ENCODE measurements at regions not wholly inside any gene's neighbourhood (a gene's known extent, or its start where the extent isn't known, plus 50 kb on each side); places are given as distances from the start of the nearest gene placed in this dataset.
A peak's percentile ranks its signal among the peaks of the same experiment; 100 is the strongest.

DNA sequence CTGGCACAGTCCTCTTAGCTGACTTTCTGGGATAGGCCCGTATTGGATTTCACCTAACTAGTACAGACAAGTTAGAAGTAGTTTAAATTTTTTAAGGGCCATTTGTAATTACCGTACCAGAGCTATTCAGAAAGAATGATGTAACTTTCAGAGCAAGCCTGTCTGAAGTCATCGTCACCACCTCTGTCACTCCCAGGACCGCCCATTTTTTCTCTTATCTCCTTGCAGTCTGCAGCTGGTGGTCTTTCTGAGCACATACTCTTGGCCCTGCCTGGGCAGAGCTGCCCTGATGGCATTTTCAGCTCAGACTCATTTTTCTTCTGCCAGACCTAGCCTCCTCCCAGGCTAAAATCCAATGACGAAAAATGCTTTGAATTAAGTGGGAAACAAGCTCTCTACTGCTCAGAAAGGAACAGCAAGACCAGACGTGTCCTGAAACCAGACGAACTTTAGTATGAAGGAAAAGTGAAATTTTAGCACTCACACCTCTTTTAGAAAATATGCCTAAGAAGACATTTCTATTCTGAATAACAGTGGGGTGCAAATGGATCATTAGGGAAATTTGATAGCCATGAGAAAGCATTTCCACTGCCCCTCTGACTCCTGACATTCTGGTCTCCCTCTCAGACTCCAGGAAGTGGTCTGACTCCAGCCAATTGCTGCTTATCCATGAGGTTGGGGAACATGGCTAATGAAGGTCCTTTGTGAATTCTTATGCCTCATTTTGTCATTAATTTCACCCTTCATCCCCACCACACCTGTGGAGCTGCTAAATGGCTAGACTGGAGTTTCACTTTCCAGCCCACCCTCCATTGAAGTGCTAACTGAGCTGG lies 162.4 kb upstream of the GYPA start:
- no peak for DNase-seq (ENCODE audit: low spot score)

DNA sequence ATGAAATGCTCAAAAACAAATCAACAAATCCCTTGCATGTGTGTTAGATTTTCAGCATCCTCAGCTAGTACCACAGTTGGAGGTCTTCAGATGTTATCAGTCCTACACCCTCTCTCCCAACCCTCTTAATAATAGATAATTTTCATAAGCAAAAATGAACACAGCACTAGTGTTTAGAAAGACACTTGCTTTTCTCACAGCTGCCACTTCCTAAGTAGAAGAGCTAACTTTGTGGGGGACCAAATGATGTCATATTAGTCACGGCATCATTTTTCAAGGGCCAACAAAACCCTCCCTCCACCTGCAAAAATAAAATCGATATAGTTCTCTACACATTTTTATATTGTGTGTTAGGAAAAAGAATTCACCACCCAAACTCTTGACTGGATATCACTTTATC lies 163.5 kb upstream of the GYPA start:
- DNase-seq (ENCODE audit: low spot score), result no peak

DNA sequence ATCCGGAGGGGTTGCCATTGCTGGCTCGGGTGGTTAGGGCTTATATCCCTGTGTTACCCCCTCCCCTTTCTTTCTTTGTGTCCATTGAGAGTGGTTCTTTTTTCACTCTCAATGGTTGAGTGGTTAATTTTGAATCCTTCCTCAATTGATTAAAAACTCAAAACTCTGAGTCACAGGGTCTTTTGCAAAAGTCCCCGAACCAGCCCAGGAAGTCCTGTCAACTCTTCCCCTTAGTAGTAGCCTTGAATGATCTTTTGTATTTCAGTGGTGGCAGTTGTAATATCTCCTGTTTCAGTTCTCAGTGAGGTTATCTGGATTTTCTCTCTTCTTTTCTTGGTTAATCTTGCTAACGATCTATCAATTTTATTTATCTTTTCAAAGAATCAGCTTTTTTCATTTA lies 170.0 kb upstream of the GYPA start:
- no peak for DNase-seq (ENCODE audit: low spot score)

DNA sequence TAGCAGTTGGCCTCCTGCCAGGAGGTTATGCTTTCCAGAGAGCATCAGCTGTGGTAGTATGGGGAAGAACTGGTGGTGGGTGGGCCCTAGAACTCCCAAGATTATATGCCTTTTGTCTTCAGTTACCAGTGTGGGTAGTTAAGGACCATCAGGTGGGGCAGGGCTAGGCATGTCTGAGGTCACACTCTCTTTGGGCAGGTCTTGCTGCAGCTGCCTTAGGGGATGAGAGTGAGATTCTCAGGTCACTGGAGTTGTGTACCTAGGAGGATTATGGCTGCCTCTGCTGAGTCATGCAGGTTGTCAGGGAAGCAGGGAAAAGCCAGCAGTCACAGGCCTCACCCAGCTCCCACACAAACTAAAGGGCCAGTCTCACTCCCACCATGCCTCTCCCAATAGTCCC lies 172.9 kb upstream of the GYPA start:
- no peak for DNase-seq (ENCODE audit: low spot score)

DNA sequence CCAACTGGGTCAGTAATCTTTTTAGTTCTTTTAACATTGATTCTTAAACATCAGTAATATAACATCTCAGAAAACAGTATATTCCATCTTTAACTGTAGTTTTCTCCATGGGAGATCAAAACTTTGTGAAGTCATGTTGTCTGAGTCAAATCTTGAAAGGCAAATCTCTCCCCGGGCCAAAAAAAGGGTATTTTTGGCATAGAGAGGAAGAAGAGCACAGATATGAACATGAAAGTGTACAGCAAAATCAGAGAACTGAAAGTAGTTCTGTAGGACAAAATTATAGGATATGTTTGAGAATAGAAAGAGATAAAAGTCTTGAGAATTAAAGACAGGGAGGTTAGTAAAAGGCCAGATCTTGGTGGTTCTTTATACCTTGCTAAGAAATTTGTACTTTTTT lies 176.4 kb upstream of the GYPA start:
- no peak for DNase-seq (ENCODE audit: low spot score)

DNA sequence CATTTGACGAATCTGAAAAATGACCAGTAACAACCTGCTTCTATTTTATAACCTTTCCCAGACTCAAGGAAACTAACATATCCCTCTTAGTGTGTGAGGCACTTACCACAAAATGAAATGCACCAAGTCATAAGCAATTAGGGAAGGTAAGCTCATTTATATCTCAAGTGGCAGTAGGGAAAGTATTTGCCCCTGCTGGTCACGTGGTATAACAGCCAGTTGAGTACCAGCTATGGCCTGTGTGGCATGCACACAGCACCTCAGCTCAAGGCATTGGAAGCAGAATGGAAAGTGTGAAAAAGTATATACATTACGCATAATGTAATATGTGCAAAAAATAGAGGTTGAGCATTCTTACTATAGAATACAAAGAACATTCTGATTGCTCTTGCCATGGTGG lies 178.3 kb upstream of the GYPA start:
- DNase-seq (ENCODE audit: low spot score), result no peak

DNA sequence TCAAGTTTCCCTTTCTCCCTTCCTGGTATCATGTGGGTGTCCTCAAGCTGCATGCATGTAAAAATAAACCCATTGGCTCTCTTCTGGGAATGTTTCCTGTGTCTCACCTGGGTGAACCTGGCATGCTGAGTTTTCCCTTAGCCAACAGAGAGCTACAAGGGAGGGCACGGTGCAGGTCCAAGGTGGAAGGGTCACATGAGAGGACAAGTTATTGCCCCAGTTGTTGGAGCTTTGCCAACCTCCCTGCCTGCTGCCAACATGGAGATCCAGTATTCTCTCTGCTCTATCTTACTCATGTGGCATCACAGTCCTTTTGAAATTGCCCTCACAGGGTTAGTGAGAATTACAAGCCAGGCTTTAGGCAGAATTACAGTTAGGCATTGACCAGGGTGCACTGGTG lies 196.1 kb upstream of the GYPA start:
- DNase-seq (ENCODE audit: low spot score), result no peak

DNA sequence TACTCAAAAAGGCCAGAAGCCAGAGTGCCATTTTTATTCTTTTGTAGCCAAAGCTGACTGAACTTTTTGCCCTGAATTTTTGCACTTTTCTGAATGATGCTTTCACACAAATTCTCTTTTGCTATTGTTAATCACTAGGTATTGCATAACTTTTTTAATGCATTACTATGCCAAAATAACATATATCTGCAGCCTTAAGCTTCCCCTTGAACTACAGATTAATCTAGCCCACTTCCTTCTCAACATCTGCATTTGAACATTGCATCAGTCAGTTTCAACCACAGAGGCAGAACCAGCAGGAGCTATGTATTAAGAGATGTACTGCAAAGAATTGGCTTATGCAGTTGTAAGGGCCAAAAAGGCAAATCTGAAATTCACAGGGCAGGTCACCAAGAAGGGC lies 197.6 kb upstream of the GYPA start:
- no peak for DNase-seq (ENCODE audit: low spot score)

DNA sequence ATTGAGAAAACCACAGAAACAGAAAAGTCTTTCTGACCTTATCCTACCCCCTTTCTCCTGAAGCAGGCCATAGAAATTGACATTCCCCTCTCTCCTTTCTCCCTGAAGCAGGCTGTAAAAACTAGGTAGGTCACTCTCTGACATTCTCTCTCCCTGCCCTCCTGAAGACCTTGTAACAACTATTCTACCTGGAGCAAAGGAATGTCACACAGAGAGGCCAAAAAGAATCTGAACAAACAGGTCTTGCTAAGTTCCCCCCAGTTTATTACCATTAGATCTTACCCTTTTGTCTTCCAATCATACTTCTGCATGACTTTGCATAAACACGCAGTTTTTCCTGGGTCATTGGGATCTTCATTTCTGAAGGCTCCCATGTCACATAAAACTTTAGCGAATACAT lies 198.3 kb upstream of the GYPA start:
- DNase-seq (ENCODE audit: low spot score), result no peak

DNA sequence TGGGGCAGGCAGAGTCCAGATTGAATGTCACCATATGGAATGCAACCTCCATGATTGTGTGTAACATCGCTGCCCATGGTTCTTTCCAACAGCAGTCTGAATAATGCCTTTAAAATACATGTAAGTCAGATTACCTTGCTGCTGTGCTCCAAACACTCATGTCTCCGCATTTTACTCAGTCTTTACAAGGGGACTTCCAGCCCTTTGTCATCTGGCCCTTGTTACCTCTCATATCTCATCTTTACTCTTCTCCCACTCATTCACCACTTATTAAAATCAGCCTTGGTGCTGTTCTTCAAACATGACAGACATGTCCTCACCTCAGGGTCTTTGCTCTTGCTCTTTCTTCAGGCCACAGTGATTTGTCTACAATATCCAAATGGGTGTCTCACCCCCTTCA lies 200.4 kb upstream of the GYPA start:
- no peak for DNase-seq (ENCODE audit: low spot score)

DNA sequence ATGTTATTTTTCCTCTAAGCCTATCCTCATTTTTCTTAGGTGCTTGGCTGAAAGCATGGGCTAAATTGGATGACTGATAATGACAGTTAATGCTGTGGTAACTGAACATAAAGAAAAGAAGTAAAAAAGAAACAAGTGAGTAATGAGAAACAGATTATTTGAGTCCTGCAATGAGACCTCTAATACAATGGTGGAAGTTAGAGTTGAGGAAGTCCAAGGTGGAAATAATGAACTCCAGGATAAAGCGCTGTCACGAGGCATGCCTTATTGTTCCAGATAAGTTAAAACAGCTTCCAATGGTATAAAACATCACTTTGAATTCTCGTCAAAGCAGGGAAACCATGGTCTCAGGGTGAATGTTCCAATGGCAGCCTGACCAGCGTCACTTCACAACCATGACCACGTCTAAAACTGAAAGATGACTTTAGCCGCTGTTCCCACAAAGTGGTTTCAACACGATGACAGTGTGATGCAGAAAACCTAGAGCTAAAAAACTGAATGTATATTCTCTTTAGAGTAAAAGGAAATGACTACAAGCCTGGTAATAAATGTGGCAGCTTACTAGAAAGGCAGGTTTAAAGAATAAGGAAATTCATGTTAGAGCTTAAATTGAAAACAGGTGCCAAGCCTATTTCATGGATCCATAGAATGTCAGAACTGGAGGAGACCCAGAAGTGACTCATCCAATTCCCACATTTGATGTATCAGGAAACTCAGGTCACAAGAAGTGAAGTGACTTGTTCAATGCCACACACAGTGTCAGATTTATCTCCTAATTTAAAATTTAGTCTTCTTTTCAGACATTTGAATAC lies 202.6 kb upstream of the GYPA start:
- DNase-seq (ENCODE audit: low spot score), result no peak

DNA sequence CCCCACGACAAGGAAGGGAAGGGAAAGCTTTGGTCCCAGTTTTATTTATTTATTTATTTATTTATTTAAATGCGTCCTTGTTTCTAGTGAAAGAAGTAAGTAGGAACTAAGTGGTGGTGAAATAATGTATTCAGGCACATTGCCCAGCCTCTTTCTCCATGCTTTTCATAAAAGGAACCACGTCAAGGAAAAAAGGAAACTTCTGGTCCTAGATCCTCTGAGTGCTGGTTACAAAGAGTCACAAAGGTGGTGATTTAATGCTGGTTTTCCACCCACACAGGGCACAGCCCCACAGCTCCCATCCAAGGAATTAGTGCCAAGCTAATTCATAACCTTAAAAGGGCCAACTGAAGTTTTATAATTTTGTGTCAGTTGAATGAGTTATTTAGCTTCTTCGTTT lies 206.6 kb upstream of the GYPA start:
- DNase-seq (ENCODE audit: low spot score), result no peak

DNA sequence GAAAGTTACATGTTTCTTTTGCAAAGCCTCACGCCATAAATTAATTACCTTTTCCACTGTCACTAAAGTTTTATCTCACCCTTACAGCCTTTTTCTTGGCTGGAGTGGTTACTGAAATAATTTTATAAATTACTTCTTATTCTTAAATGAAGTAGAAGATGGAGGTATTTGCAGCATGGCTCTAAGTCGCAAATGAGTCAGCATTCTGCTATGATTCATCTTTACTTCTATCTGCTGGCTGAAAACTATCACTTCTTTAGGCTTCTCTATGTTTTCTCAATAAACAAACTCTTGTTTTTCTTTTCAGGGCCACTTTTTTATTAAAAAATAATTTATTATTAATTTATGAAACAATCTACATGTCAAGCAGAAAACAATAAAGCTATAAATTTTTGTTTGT lies 210.2 kb upstream of the GYPA start:
- no peak for DNase-seq (ENCODE audit: low spot score)

DNA sequence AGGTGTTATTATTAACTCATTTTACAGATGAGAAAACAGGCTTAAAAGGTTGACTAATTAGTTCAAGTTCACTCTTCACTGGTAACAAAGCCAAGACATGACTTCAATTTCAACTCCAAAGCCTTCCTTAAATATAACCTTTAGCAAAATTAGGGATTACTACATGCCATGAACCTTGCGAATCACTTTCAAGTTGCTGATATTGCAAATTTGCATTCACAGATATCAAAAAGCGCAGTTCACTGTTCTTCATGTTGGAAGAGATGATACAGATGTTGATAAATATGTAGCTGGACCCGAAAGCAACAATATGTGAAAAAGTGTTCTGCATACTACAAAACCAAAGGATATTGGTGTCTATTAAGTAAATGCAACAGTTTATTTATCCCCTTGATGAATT lies 210.8 kb upstream of the GYPA start:
- DNase-seq (ENCODE audit: low spot score), result no peak

DNA sequence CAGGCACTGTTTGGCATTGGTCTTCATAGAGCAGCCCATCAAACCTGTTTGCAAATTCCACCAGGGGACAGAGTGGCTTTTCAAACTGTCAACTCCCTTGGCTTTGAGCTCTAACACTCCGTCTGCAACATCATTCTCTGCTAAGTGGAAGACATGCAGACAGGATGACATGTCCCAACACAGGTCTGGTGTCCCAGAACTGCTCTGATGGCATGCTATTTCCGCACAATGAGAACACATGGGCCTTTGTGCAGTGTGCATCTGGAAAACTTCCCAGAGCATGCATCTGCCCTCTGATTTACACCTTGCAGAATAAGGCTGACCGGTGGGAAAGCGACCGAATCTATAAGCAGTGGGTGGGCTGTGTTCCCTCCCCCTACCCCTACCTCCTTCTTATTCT lies 212.8 kb upstream of the GYPA start:
- DNase-seq (ENCODE audit: low spot score), result no peak

DNA sequence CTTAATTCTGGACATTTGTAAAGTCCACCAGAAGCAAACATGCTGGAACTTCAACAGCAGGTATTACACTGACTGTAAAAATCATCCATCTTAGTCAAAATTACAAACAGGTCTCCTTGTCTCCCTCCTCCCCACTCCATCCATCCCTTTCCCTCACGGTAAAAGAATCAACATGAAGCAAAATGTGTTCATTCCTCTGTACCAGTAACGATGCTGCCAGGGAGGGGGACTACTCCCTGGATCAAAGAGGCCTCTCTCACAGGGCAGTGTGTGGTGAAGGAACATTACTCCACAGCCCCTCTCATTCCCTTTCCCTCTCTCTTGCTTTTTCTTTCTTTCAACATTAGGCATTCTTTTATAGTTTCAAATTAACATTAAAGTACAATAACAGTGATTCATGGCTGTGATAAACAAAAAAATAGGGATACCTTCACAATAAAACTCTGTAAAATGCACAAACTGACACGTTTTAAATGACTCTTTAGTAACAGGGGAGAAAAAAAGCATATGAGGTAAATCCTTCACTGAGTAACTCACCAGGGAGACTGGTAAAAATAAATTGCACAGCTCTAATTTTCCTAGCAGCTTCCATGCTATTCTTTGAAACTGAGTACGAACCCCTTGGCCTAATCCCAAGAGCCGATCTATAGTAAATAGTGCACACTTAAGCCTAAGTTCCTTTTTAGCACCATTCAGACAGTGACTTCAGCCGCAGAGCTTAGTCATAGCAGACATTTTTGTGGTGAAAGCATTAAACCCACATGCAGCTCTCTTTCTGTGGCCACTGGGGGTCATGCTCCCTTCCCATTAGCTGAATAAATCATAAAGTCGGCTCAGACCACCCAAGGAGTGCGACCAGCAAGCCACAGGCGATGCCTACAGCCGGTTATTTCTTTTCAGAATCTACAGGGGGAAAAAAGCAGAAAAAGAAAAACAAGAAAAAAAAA lies 215.6 kb upstream of the GYPA start:
- DNase-seq (ENCODE audit: low spot score), result peak; percentile 54

DNA sequence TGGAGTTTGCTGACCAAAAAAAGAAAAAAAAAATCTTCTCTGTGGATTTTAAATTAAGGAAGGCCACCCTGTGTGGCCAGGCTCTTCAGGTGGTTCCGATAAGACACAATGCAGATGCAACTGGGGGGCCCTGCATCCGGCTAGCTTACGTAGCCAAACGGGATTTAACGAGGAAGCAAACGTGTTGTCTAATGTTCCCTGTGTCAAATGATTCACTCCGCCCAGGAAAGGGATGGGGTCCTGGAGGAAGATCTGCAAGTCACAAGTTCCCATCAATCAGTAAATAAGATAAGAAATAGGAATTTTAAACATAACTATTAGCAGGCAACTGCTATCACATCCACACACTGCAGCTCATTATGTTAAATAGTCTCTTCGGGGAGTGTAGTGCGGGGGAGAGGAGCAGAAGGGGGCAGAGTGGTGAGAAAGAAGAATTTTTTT lies 216.4 kb upstream of the GYPA start:
- no peak for DNase-seq (ENCODE audit: low spot score)

DNA sequence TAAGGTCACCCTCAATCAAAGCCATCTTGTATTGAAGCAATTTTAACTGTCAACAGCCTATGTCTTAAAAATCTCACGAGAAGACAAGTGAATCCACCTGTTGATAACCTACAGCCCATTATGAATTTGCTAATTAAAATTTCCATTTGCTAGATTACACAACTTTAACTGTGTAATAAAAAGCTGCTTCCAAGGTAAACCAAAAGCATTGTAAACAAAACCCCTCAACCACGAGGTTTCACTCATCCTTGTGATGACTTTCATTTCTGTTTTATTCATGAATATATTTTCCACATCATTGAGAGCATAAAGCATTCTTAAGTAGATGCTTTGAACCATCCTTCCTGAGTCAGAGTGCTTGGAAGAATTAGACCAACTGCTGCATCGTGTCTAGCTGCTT lies 217.5 kb upstream of the GYPA start:
- DNase-seq (ENCODE audit: low spot score), result no peak

DNA sequence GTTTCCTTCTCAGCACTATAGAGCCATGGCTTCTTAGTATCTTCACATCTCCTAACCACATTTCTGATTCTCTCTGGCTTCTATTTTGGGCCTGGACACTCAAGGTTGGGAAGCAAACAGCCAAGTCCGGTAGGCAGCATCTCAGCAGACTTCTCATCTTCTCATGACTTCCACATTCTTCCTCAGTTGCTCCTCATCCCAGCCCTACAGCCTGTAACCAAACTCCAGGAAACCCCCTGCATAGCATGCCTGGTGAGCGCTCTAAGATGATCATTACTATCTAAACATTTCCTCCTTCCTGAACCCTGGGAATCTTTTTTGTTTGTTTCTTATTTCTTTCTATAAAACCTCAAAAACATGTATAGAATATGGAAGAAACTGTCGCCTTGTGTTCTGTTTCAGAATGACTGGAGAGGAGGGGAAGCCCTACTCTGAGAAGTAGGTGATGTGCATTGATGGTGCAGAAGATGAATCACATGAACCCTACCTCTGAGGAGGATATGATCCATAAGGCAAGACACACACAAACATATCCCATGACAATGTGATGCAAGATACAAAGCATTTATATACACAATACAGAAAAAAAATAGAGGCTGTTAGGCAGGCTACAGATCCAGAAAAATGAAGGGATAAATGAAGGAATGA lies 219.8 kb upstream of the GYPA start:
- DNase-seq (ENCODE audit: low spot score), result no peak

DNA sequence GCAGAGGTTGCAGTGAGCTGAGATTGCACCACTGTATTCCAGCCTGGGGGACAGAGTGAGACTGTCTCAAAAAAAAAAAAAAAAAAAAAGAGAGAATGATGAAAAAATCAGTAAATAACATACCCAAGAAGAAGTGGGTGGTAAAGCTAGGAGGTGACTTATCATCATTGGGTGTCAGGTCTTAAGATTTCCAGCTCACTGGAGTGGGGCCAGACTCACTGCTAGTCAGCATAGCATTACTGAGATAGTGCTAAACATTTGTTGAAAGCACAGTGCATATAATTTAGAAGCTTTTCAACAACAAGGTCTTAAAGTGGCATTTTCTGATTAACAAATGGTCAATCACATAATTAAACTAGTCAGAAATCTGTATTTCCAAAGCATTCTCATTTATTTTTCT lies 221.8 kb upstream of the GYPA start:
- DNase-seq (ENCODE audit: low spot score), result no peak

DNA sequence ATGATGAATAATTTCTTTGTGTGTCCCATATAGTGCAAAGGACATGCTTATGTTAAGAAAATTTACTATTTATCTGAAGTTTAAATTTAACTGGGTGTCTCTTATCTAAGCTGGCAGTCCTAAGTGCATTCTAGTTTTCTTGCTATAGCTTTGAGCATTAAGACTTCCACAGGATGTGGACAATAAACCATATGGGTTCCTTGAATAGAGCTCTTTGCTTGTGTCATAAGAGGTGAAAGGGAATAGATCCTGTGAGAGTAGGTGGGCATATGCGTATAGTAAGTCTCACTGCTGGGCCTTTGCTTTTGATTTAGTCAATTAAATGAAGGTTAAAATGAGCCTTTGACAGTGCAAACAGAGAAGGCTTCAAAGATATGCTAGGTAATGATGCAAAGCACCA lies 223.4 kb upstream of the GYPA start:
- DNase-seq (ENCODE audit: low spot score), result no peak

DNA sequence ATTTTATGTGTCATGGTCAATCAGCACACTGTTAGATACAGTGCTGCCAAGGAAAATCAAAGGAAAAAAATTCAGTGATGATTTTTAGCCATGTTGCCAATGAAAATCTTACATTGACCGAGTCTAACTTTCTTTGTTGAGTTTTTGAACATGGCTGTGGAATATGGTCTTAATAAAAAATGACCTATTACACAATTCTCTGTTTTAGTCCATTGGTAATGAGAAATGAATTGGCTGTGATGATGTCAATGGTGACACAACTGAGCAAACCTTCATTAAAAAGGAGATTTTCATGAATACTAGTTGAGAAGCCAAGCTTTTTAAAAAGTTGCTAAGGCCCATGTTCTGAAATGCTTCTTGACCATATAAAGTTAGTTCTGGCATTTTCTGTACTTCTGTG lies 225.9 kb upstream of the GYPA start:
- DNase-seq (ENCODE audit: low spot score), result no peak
